DMS 273 (cell line): ENCODE measurements at regions not wholly inside any gene's neighbourhood (a gene's known extent, or its start where the extent isn't known, plus 50 kb on each side); places are given as distances from the start of the nearest gene placed in this dataset.
"Not testable (repeated sequence)": the region's sequence is repeated elsewhere in the genome, so short reads cannot be mapped to it uniquely, and the experiment has no call there.

Experiments
- DNase-seq: peaks from one replicate; lab custom pipeline; 2025; ENCODE audit not compliant: unreplicated experiment; lab: John Stamatoyannopoulos, UW

- not testable (repeated sequence) for DNase-seq
These were observed 153.1 kb downstream of the OR13H1 start for GRCh38 chrX:131696989-131697388.

GRCh38 chrX:131703646-131704045 lies 159.8 kb downstream of the OR13H1 start:
- peak; percentile 49 for DNase-seq

- peak; percentile 97 for DNase-seq
These were observed 160.3 kb downstream of the OR13H1 start for GRCh38 chrX:131704136-131704695.

GRCh38 chrX:131709553-131709952 lies 165.7 kb downstream of the OR13H1 start:
- no peak for DNase-seq

GRCh38 chrX:131711478-131711867 lies 167.6 kb downstream of the OR13H1 start:
- no peak for DNase-seq

GRCh38 chrX:131723646-131724045 lies 179.8 kb downstream of the OR13H1 start:
- DNase-seq: no peak

- no peak for DNase-seq
These were observed 180.4 kb downstream of the OR13H1 start for GRCh38 chrX:131724292-131724691.

GRCh38 chrX:131725001-131725654 lies 181.3 kb downstream of the OR13H1 start:
- DNase-seq: no peak

- no peak for DNase-seq
These were observed 183.9 kb downstream of the OR13H1 start for GRCh38 chrX:131727778-131728177.

GRCh38 chrX:131728295-131729145 lies 184.6 kb downstream of the OR13H1 start:
- peak; percentile 83 for DNase-seq

GRCh38 chrX:131729295-131729694 lies 185.4 kb downstream of the OR13H1 start:
- peak; percentile 67 for DNase-seq

GRCh38 chrX:131734621-131735020 lies 190.7 kb downstream of the OR13H1 start:
- DNase-seq: peak; percentile 17

- no peak for DNase-seq
These were observed 191.3 kb downstream of the OR13H1 start for GRCh38 chrX:131735127-131735526.

- DNase-seq: no peak
These were observed 195.9 kb downstream of the OR13H1 start for GRCh38 chrX:131739823-131740222.

- peak; percentile 64 for DNase-seq
These were observed 197.3 kb downstream of the OR13H1 start for GRCh38 chrX:131741103-131741581.

GRCh38 chrX:131745942-131746489 lies 202.1 kb downstream of the OR13H1 start:
- DNase-seq: peak; percentile 51

- DNase-seq: peak; percentile 96
These were observed 202.7 kb downstream of the OR13H1 start for GRCh38 chrX:131746491-131746968.

GRCh38 chrX:131747173-131747572 lies 203.3 kb downstream of the OR13H1 start:
- DNase-seq: peak; percentile 95

GRCh38 chrX:131752493-131753198 lies 208.8 kb downstream of the OR13H1 start:
- DNase-seq: peak; percentile 87

GRCh38 chrX:131762802-131763234 lies 218.9 kb downstream of the OR13H1 start:
- DNase-seq: peak; percentile 86

GRCh38 chrX:131763674-131764073 lies 219.8 kb downstream of the OR13H1 start:
- peak; percentile 84 for DNase-seq
